BE2C (cell line): ENCODE measurements at regions not wholly inside any gene's neighbourhood (a gene's known extent, or its start where the extent isn't known, plus 50 kb on each side); places are given as distances from the start of the nearest gene placed in this dataset.

ENCODE experiments used
- DNase-seq: peaks from one replicate; pipeline ENCODE4 v3.0.0-alpha.2; 2020
- H3K27me3 ChIP-seq: fragments of 250-450 bp; sonication (Bioruptor Pico); 2 replicates; pipeline ENCODE4 v1.5.1; 2020; ENCODE audit warnings: mild to moderate bottlenecking
- H3K36me3 ChIP-seq: fragments of 250-450 bp; sonication (Bioruptor Pico); 2 replicates; pipeline ENCODE4 v1.5.1; 2020; ENCODE audit warnings: mild to moderate bottlenecking
- H3K4me1 ChIP-seq: fragments of 250-450 bp; sonication (Bioruptor Pico); 2 replicates; pipeline ENCODE4 v1.5.1; 2020
- H3K4me3 ChIP-seq: 2 replicates; pipeline ENCODE4 v1.5.1; 2011; ENCODE audit warnings: low read depth, low read length
- H3K9me3 ChIP-seq: fragments of 250-450 bp; sonication (Bioruptor Pico); 2 replicates; pipeline ENCODE4 v1.5.1; 2020
- TF ChIP-seq, protein P1 (sequence below): IDR thresholded peaks from 2 replicates; pipeline ENCODE4 v1.5.1; 2012; ENCODE audit warnings: mild to moderate bottlenecking, low read depth, low read length

DNA sequence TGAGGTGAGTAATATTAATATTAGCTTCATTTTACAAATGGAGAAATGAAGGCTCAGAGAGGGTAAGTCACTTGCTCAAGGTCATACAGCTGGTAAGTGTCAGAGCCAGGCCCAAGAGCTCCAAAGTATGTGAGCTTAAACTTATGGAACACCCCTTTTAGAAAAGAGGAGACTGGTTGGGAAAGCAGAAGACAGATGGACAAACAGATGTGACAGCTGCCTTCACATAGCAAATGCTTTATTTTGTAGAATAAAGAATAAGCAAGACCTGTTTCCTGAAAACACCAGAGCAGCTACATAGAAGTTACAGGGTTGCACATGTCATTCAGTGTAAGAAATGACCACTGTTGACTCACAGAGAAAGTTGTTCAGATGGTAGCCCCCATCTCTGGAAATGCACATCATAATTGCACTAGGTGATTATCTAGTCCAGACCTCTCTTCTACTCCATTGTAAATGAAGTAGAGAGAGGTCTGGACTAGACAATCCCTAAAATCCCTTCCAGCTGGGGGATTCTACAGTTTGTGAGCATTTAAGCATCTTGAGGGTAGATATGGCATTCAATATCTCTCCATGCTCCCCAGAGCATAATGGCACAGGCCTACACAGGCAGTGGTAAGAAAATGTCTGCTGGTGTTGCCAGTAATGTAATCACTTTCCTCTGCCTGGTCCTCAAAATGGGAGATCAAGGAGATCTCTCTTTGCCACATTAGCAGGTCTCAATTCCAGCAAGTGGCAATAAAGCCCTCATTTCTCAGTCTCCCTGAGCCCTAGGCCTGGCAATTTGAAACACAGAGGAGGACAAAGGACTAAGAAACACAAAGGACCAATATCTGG, 188.2 kb upstream of the FGGY start:
- Histone ChIP-seq H3K36me3 (no peaks in the 10 kb centered on the region), H3K9me3 (no peaks in the 10 kb centered on the region), H3K27me3 (no peaks in the 10 kb centered on the region), H3K4me3 (no peak overlapping the region), H3K4me1 (no peaks in the 10 kb centered on the region)
- TF ChIP-seq, protein P1, sequence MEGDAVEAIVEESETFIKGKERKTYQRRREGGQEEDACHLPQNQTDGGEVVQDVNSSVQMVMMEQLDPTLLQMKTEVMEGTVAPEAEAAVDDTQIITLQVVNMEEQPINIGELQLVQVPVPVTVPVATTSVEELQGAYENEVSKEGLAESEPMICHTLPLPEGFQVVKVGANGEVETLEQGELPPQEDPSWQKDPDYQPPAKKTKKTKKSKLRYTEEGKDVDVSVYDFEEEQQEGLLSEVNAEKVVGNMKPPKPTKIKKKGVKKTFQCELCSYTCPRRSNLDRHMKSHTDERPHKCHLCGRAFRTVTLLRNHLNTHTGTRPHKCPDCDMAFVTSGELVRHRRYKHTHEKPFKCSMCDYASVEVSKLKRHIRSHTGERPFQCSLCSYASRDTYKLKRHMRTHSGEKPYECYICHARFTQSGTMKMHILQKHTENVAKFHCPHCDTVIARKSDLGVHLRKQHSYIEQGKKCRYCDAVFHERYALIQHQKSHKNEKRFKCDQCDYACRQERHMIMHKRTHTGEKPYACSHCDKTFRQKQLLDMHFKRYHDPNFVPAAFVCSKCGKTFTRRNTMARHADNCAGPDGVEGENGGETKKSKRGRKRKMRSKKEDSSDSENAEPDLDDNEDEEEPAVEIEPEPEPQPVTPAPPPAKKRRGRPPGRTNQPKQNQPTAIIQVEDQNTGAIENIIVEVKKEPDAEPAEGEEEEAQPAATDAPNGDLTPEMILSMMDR, result no peak
- no peak for DNase-seq

DNA sequence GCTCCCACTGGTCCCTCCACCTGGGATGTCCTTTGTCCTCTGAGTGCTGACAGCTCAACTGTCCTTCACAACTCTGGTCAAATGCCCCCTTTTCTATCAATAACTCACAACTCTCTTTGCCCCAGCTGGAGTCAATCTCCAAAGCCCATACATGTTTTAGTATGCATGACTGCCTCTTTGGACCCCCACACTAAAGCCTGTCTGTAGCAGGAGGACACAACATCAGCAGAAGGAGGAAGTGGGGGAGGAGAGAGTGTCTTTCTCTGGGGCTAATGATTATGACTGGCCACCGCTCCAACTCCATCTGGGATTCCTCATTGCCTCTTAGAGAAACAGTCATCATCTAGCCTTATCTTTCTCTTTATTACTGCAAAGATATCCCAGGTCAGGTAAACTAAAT, 186.6 kb upstream of the FGGY start:
- TF ChIP-seq, protein P1, result no peak
- H3K4me3 ChIP-seq, result no peak overlapping the region
- no peak for DNase-seq
- H3K9me3 ChIP-seq, result no peaks in the 10 kb centered on the region
- H3K4me1 ChIP-seq, result no peaks in the 10 kb centered on the region
- H3K27me3 ChIP-seq, result no peaks in the 10 kb centered on the region
- H3K36me3 ChIP-seq, result no peaks in the 10 kb centered on the region

DNA sequence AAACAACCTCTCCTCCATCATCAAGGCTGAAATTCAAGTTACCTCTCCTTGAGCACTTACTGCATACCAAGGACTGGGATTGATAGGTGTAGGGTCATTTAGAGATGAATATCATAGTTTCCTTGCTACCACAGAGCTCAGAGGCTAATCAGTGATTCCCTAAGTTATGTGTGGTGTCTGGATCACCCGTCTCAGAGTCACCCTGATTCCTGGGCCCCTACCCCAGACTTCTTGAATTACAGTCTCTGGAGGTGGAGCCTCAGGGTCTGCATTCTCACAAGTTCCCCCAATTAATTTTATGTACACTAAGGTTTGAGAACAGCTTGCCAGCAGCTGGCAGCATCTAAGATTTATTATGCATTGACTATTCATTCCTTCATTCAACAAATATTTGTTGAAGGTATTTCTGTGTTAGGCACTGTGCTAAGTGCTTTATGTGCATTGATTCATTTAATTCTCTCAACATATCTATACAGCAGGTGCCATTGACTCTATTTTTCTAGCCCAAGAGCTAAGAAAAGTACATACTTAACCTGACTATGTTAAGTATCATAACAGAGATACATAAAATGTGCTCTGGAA, 182.9 kb upstream of the FGGY start:
- no peaks in the 10 kb centered on the region for H3K27me3 ChIP-seq
- no peaks in the 10 kb centered on the region for H3K9me3 ChIP-seq
- H3K36me3 ChIP-seq, result no peaks in the 10 kb centered on the region
- no peaks in the 10 kb centered on the region for H3K4me1 ChIP-seq
- TF ChIP-seq, protein P1, result no peak
- no peak for DNase-seq
- no peak overlapping the region for H3K4me3 ChIP-seq

DNA sequence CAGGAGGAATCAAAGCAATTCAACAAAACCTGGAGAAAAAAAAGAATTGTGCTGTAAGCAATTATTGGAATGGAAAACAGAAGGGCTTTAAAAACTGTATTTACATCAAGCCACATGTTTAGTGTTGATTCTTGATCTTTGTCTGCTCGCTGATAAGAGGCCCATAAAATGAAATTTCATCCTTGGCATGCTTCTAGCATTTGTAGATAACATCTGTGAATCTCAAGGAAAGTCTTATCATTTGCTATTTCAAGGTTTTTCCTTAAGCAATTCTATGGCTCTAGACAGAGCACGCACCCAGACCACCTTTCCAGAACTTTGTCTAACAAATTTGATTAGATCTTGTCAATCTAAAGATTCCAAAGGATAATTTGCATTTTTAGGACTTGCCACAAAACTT, 181.0 kb upstream of the FGGY start:
- no peaks in the 10 kb centered on the region for H3K4me1 ChIP-seq
- no peak for DNase-seq
- no peaks in the 10 kb centered on the region for H3K36me3 ChIP-seq
- H3K4me3 ChIP-seq, result no peak overlapping the region
- no peaks in the 10 kb centered on the region for H3K27me3 ChIP-seq
- no peaks in the 10 kb centered on the region for H3K9me3 ChIP-seq
- TF ChIP-seq, protein P1, result no peak

DNA sequence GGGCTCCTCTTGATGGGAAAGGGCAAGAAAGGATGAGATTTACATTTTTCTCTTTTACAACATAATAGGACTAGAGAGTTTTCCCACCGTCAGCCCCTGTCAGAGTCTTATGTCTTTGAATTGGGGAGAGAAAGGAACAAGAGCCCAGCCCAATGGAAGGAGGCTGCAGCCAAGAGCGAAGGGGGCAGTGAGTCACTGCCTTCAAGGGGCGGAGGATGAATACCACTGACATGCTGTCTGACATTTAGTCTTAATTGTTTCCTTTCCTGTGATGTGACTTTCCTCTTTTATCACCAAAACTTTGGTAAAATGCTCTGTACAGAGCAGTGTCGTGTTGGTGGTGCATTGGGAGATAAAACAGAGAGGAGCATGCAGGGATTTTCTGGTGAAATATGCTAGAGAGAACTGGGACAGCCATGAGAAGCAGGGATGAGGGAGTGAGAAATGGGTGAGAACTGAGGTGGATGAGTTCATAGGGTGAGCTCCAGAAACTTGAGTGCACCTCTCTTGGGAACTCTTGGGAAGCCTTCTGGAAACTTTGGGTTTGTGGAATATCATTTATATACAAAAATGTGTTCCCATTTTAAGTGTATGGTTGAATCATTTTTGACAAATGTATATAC, 179.9 kb upstream of the FGGY start:
- no peaks in the 10 kb centered on the region for H3K4me1 ChIP-seq
- no peaks in the 10 kb centered on the region for H3K27me3 ChIP-seq
- no peak for DNase-seq
- H3K4me3 ChIP-seq, result no peak overlapping the region
- TF ChIP-seq, protein P1, result no peak
- H3K36me3 ChIP-seq, result no peaks in the 10 kb centered on the region
- no peaks in the 10 kb centered on the region for H3K9me3 ChIP-seq

DNA sequence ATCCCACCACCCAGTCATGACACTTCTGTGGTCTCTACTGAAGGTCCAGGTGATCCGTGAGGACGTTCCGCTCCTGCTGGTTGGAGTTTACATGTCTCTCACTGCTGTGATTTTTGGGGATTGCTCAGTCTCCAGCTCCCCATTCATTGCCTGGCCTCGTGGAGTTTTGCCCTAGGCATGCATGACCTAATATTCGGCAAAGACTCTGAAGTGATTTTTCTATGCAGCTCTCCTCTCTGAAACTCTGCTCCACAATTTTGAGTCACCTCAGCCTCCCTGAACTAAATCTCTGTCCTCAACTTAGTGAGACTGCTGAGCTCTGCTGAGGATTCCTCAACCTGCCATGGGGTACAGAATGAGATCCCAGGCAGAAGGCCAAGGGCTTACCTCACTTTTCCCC, 174.4 kb upstream of the FGGY start:
- no peaks in the 10 kb centered on the region for H3K4me1 ChIP-seq
- TF ChIP-seq, protein P1, result no peak
- H3K9me3 ChIP-seq, result no peaks in the 10 kb centered on the region
- H3K36me3 ChIP-seq, result no peaks in the 10 kb centered on the region
- no peak for DNase-seq
- no peaks in the 10 kb centered on the region for H3K27me3 ChIP-seq
- no peak overlapping the region for H3K4me3 ChIP-seq
